WTC11 (cell line): ENCODE measurements at regions not wholly inside any gene's neighbourhood (a gene's known extent, or its start where the extent isn't known, plus 50 kb on each side); places are given as distances from the start of the nearest gene placed in this dataset.

Experiments used
- ATAC-seq: fragments of 200-7000 bp; cut with Tn5 transposase; 2 replicates; pipeline ENCODE4 v1.10.0; 2021; ENCODE audit warnings: mild to moderate bottlenecking, moderate library complexity
- CTCF ChIA-PET: fragments of 300-600 bp; sonication (Branson Sonifier 250); formaldehyde crosslinking; loops from one replicate; lab custom pipeline; 2021; ENCODE audit warnings: antibody characterized with exemption; lab: Charles Lee
- POLR2A ChIA-PET: fragments of 350-600 bp; sonication (Branson Sonifier 250); formaldehyde crosslinking; loops from one replicate; lab custom pipeline; 2021; ENCODE audit warnings: antibody characterized with exemption; lab: Charles Lee
- DNase-seq: peaks from one replicate; pipeline ENCODE4 v3.0.0; 2021; ENCODE audit warnings: low spot score
- H3K27ac Mint-ChIP-seq: 2 replicates; pipeline ENCODE4 v1.8.0; 2021; ENCODE audit warnings: mixed read lengths
- H3K27me3 Mint-ChIP-seq: 2 replicates; pipeline ENCODE4 v1.8.0; 2021; ENCODE audit warnings: low read depth, mild to moderate bottlenecking, moderate library complexity, mixed read lengths
- H3K36me3 Mint-ChIP-seq: 2 replicates; pipeline ENCODE4 v1.8.0; 2021; ENCODE audit warnings: mixed read lengths
- H3K4me1 Mint-ChIP-seq: 2 replicates; pipeline ENCODE4 v1.8.0; 2022; ENCODE audit warnings: mixed read lengths
- H3K4me3 Mint-ChIP-seq: 2 replicates; pipeline ENCODE4 v1.8.0; 2021; ENCODE audit warnings: mild to moderate bottlenecking, moderate library complexity, mixed read lengths
- H3K9me3 Mint-ChIP-seq: 2 replicates; pipeline ENCODE4 v1.8.0; 2021; ENCODE audit warnings: mixed read lengths
- ATF1 ChIP-seq: sonication (generic); formaldehyde crosslinking; IDR thresholded peaks from 2 replicates; pipeline ENCODE4 v1.8.1; 2023; ENCODE audit warnings: mild to moderate bottlenecking, moderate library complexity, missing genetic modification reagents
- ATF2 ChIP-seq: sonication (generic); formaldehyde crosslinking; IDR thresholded peaks from 2 replicates; pipeline ENCODE4 v1.8.1; 2022; ENCODE audit warnings: low read depth, missing genetic modification reagents, borderline replicate concordance
- CREB1 ChIP-seq: sonication (generic); formaldehyde crosslinking; IDR thresholded peaks from 2 replicates; pipeline ENCODE4 v1.8.0; 2023; ENCODE audit warnings: mild to moderate bottlenecking, missing genetic modification reagents
- CREM ChIP-seq: sonication (generic); formaldehyde crosslinking; IDR thresholded peaks from 2 replicates; pipeline ENCODE4 v1.8.1; 2022; ENCODE audit warnings: mild to moderate bottlenecking, missing genetic modification reagents, moderate library complexity
- JAZF1 ChIP-seq: fragments of 250-450 bp; sonication (Bioruptor Pico); IDR thresholded peaks from 2 replicates; pipeline ENCODE4 v1.9.0; 2021; ENCODE audit warnings: moderate library complexity, mild to moderate bottlenecking, inconsistent platforms
- MYBL2 ChIP-seq: sonication (generic); formaldehyde crosslinking; IDR thresholded peaks from 2 replicates; pipeline ENCODE4 v1.8.1; 2023; ENCODE audit warnings: mild to moderate bottlenecking, moderate library complexity, missing genetic modification reagents
- NFYB ChIP-seq: sonication (generic); formaldehyde crosslinking; conservative IDR thresholded peaks from 2 replicates; pipeline ENCODE4 v1.8.0; 2022; ENCODE audit warnings: low read depth, missing genetic modification reagents
- PREB ChIP-seq: sonication (generic); formaldehyde crosslinking; IDR thresholded peaks from 2 replicates; pipeline ENCODE4 v1.8.1; 2022; ENCODE audit warnings: mild to moderate bottlenecking, missing genetic modification reagents, moderate library complexity, borderline replicate concordance
- PRRX2 ChIP-seq: fragments of 250-450 bp; sonication (Bioruptor Pico); IDR thresholded peaks from 2 replicates; pipeline ENCODE4 v1.8.0; 2021; ENCODE audit warnings: mild to moderate bottlenecking
- RELA ChIP-seq: sonication (generic); formaldehyde crosslinking; IDR thresholded peaks from 2 replicates; pipeline ENCODE4 v1.8.1; 2022; ENCODE audit warnings: missing genetic modification reagents, mild to moderate bottlenecking, borderline replicate concordance
- RORB ChIP-seq: fragments of 250-450 bp; sonication (Bioruptor Pico); IDR thresholded peaks from 2 replicates; pipeline ENCODE4 v1.9.0; 2021; ENCODE audit warnings: mild to moderate bottlenecking
- STAT6 ChIP-seq: sonication (generic); formaldehyde crosslinking; conservative IDR thresholded peaks from 2 replicates; pipeline ENCODE4 v1.8.1; 2023; ENCODE audit warnings: mild to moderate bottlenecking, low read depth, missing genetic modification reagents, moderate library complexity
- TCF7 ChIP-seq: sonication (generic); formaldehyde crosslinking; IDR thresholded peaks from 2 replicates; pipeline ENCODE4 v1.8.0; 2022; ENCODE audit warnings: mild to moderate bottlenecking, low read depth, missing genetic modification reagents, moderate library complexity
- ZMAT4 ChIP-seq: fragments of 250-450 bp; sonication (Bioruptor Pico); IDR thresholded peaks from 2 replicates; pipeline ENCODE4 v1.9.0; 2021; ENCODE audit warnings: mild to moderate bottlenecking
- ZNF396 ChIP-seq: fragments of 250-450 bp; sonication (Bioruptor Pico); IDR thresholded peaks from 2 replicates; pipeline ENCODE4 v1.8.0; 2021; ENCODE audit warnings: mild to moderate bottlenecking, moderate library complexity, borderline replicate concordance
- ZNF423 ChIP-seq: fragments of 250-450 bp; sonication (Bioruptor Pico); IDR thresholded peaks from 2 replicates; pipeline ENCODE4 v2.1.2; 2022; ENCODE audit warnings: mild to moderate bottlenecking, moderate library complexity
- ZNF512 ChIP-seq: sonication (generic); formaldehyde crosslinking; IDR thresholded peaks from 2 replicates; pipeline ENCODE4 v1.8.1; 2022; ENCODE audit warnings: missing genetic modification reagents, borderline replicate concordance
- TF ChIP-seq, protein P1 (sequence below): fragments of 250-450 bp; sonication (Bioruptor Pico); IDR thresholded peaks from 2 replicates; pipeline ENCODE4 v1.8.0; 2021; ENCODE audit warnings: mild to moderate bottlenecking
- TF ChIP-seq, protein P2 (sequence below): sonication (generic); formaldehyde crosslinking; conservative IDR thresholded peaks from 2 replicates; pipeline ENCODE4 v1.8.1; 2022; ENCODE audit warnings: mild to moderate bottlenecking, missing genetic modification reagents
- TF ChIP-seq, protein P3 (sequence below): sonication (generic); formaldehyde crosslinking; IDR thresholded peaks from 2 replicates; pipeline ENCODE4 v1.8.1; 2023; ENCODE audit warnings: mild to moderate bottlenecking, missing genetic modification reagents, moderate library complexity

- TF ChIP-seq STAT6 (CRISPR knock-in tag) (no peak), RELA (CRISPR knock-in tag) (no peak), ZNF396 (CRISPR knock-in tag) (no peak), CREM (CRISPR knock-in tag) (no peak)
Measured at GRCh38 chr11:30749268-30749667, 163.1 kb upstream of the MPPED2 start (continued).

DNA sequence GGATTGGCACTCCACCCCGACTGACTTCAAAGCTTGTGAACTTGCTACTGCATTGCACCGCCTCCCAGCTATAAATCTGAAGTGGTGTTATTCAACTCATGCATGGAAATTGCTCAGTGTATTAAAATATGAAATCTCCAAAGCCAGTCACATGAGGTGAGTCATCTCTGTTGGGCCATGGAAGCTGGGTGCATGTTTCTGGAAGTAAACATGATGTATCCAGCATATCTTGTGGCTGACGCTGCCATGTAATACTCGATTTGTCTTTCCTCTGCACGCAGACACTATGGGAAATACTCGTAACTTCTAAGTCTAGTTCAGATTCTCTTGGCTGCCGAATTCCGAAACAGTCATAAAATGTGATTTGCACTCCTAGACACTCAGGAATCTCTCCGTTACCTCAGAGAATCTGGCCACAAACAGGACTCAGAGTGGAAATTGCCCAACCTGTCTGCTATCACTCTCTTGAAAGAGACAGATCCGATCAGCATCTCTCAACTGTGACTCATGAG, 154.9 kb upstream of the MPPED2 start:
- Mint-ChIP-seq H3K27ac (no peak overlapping the region), H3K9me3 (peaks cover 5% of the 10 kb centered on the region), H3K4me3 (no peak overlapping the region), H3K4me1 (peaks cover 18% of the 10 kb centered on the region), H3K36me3 (no peaks in the 10 kb centered on the region), H3K27me3 (peaks cover under 1% of the 10 kb centered on the region)
- ChIA-PET CTCF (no interaction called here), POLR2A (no interaction called here)
- TF ChIP-seq ATF1 (CRISPR knock-in tag) (no peak), PRRX2 (CRISPR knock-in tag) (no peak), PREB (CRISPR knock-in tag) (no peak), ZNF423 (CRISPR knock-in tag) (no peak), NFYB (CRISPR knock-in tag) (no peak), TCF7 (CRISPR knock-in tag) (no peak), RORB (CRISPR knock-in tag) (no peak), CREB1 (CRISPR knock-in tag) (no peak)
- TF ChIP-seq, protein P1, sequence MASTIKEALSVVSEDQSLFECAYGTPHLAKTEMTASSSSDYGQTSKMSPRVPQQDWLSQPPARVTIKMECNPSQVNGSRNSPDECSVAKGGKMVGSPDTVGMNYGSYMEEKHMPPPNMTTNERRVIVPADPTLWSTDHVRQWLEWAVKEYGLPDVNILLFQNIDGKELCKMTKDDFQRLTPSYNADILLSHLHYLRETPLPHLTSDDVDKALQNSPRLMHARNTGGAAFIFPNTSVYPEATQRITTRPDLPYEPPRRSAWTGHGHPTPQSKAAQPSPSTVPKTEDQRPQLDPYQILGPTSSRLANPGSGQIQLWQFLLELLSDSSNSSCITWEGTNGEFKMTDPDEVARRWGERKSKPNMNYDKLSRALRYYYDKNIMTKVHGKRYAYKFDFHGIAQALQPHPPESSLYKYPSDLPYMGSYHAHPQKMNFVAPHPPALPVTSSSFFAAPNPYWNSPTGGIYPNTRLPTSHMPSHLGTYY = no peak
- TF ChIP-seq, protein P2, sequence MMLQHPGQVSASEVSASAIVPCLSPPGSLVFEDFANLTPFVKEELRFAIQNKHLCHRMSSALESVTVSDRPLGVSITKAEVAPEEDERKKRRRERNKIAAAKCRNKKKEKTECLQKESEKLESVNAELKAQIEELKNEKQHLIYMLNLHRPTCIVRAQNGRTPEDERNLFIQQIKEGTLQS (CRISPR knock-in tag) = no peak
- ATAC-seq (no peak), DNase-seq (no peak)

DNA sequence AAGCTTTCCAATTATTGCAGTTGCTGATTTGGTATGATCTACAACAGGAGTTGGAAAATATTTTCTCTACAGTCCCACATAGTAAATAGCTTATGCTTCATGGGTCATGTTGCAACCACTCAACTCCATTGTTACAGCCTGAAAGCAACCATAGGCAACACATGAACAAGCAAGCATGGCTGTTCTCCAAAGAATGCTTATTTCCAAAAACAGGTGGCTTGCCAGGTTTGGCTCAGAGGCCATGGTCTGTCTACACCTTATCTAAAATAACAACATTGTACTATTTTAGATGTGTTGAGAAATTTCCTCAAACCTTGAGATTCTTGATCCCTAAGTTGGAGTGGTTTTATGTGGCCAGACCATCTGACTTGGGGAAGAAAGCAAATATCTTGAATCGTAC, 153.9 kb upstream of the MPPED2 start:
- no peak overlapping the region for H3K27ac Mint-ChIP-seq
- POLR2A ChIA-PET = no interaction called here
- no peaks in the 10 kb centered on the region; the same call in none of the 2 replicates for H3K27me3 Mint-ChIP-seq
- TF ChIP-seq ZNF512 (CRISPR knock-in tag) = no peak
- no peak for TF ChIP-seq ATF2 (CRISPR knock-in tag)
- no peak for TF ChIP-seq PREB (CRISPR knock-in tag)
- TF ChIP-seq ZMAT4 = no peak
- no peak for TF ChIP-seq MYBL2 (CRISPR knock-in tag)
- no peak for TF ChIP-seq JAZF1 (CRISPR knock-in tag)
- TF ChIP-seq, protein P3, sequence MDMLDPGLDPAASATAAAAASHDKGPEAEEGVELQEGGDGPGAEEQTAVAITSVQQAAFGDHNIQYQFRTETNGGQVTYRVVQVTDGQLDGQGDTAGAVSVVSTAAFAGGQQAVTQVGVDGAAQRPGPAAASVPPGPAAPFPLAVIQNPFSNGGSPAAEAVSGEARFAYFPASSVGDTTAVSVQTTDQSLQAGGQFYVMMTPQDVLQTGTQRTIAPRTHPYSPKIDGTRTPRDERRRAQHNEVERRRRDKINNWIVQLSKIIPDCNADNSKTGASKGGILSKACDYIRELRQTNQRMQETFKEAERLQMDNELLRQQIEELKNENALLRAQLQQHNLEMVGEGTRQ = no peak

More for the DNA sequence above, 153.9 kb upstream of the MPPED2 start:
- H3K9me3 Mint-ChIP-seq = peaks cover 5% of the 10 kb centered on the region
- H3K4me1 Mint-ChIP-seq = peaks cover 18% of the 10 kb centered on the region
- H3K36me3 Mint-ChIP-seq = no peaks in the 10 kb centered on the region
- no peak overlapping the region for H3K4me3 Mint-ChIP-seq
- no peak for DNase-seq
- CTCF ChIA-PET = no interaction called here
- ATAC-seq = no peak
